ENCODE measurements at regions not wholly inside any gene's neighbourhood (a gene's known extent, or its start where the extent isn't known, plus 50 kb on each side); places are given as distances from the start of the nearest gene placed in this dataset.

DNA sequence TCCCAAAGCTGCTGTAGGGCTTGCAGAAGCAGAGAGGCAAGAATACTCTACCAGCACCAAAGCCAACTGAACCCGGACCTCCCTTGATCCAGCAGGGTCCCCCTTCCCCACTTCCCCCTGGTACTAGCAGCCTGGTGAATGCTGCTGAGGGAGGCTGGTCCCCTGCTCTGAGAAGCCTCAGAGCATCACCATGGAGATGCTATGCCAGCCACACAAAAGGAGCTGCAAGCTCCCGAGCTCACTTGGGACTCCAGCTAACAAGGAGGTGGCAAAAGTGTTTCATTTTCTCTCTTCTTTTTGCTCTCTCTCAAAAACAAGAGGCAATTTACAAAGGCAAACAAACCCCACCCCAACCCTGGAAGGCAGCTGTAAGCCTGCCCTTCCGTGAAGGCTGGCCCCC, 509.8 kb downstream of the BUD13 start:
- peaks cover 61% of the 10 kb centered on the region for H3K27me3 ChIP-seq
- no peaks in the 10 kb centered on the region for H3K36me3 ChIP-seq
- no peaks in the 10 kb centered on the region for H3K9me3 ChIP-seq
- no peak overlapping the region for H3K27ac ChIP-seq
- ATAC-seq: no peak
- 43 to 67% methylated on average over 1 of the region's 3 CpGs for WGBS, 2 donors (ENCODE audit: low coverage in 1 of 2)
- TF ChIP-seq POLR2AphosphoS5 (IDR thresholded peaks at IDR 0.05) (no peak), EP300 (IDR thresholded peaks at IDR 0.05) (no peak), POLR2A (IDR thresholded peaks at IDR 0.05) (no peak)
- TF ChIP-seq, protein P1, sequence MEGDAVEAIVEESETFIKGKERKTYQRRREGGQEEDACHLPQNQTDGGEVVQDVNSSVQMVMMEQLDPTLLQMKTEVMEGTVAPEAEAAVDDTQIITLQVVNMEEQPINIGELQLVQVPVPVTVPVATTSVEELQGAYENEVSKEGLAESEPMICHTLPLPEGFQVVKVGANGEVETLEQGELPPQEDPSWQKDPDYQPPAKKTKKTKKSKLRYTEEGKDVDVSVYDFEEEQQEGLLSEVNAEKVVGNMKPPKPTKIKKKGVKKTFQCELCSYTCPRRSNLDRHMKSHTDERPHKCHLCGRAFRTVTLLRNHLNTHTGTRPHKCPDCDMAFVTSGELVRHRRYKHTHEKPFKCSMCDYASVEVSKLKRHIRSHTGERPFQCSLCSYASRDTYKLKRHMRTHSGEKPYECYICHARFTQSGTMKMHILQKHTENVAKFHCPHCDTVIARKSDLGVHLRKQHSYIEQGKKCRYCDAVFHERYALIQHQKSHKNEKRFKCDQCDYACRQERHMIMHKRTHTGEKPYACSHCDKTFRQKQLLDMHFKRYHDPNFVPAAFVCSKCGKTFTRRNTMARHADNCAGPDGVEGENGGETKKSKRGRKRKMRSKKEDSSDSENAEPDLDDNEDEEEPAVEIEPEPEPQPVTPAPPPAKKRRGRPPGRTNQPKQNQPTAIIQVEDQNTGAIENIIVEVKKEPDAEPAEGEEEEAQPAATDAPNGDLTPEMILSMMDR (IDR thresholded peaks at IDR 0.05): no peak
- H3K4me1 ChIP-seq: no peaks in the 10 kb centered on the region
- no peak overlapping the region for H3K4me3 ChIP-seq

DNA sequence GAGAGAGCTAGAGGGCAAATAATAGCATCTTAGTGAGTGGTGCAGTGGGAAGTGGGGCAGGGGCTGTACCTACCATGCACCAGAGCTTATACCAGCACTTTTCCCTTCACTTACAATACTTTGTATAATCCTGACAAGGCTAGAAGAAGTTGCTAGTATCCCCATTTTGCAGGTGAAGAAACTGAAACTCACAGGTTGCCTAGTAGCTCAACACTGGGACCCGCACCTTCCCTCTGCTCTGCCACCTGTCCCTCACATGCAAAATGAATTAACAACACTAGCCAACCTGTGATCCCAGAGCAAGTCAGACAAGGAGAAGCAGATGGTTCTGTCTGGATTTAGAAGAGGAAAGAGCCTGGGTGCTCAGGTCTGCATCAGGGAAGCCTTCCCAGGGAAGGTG, 510.4 kb downstream of the BUD13 start:
- no peaks in the 10 kb centered on the region for H3K4me1 ChIP-seq
- ATAC-seq: no peak
- WGBS, 2 donors (ENCODE audit: low coverage in 1 of 2): 80% methylated on average over 1 of the region's 1 CpG; no CpG with 5 or more reads in 1 of the 2 donors
- H3K27ac ChIP-seq: no peak overlapping the region
- H3K27me3 ChIP-seq: peaks cover 62% of the 10 kb centered on the region
- H3K36me3 ChIP-seq: no peaks in the 10 kb centered on the region
- TF ChIP-seq, protein P1 (IDR thresholded peaks at IDR 0.05): no peak
- TF ChIP-seq POLR2A (IDR thresholded peaks at IDR 0.05): no peak
- TF ChIP-seq EP300 (IDR thresholded peaks at IDR 0.05): no peak
- no peak for TF ChIP-seq POLR2AphosphoS5 (IDR thresholded peaks at IDR 0.05)
- H3K4me3 ChIP-seq: no peak overlapping the region
- no peaks in the 10 kb centered on the region for H3K9me3 ChIP-seq

DNA sequence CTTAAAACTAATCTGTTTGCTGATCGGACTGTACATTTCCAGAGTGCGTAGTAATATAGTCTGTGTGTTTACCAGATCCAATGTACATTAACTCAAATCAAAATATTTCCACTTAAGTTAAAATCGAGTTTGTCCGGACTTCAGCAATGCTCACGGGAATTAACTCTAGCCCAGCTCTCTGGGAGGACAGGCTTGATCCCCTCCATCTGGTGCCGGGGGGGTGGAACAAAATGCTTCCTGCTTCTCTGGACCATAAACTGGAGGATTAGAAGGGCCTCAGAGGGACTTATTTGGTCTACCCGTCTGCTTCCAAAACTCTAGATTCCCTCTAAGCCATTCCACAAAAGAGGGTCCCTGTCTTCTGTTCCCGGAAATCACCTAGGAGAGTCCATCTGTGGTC, 511.2 kb downstream of the BUD13 start:
- Histone ChIP-seq H3K27me3 (peaks cover 65% of the 10 kb centered on the region), H3K9me3 (no peaks in the 10 kb centered on the region), H3K4me1 (no peaks in the 10 kb centered on the region), H3K4me3 (no peak overlapping the region), H3K36me3 (no peaks in the 10 kb centered on the region), H3K27ac (no peak overlapping the region)
- TF ChIP-seq POLR2AphosphoS5 (IDR thresholded peaks at IDR 0.05): no peak
- no peak for TF ChIP-seq POLR2A (IDR thresholded peaks at IDR 0.05)
- TF ChIP-seq EP300 (IDR thresholded peaks at IDR 0.05): no peak
- TF ChIP-seq, protein P1 (IDR thresholded peaks at IDR 0.05): no peak
- 59% methylated on average over 3 to 7 of the region's 8 CpGs for WGBS, 2 donors (ENCODE audit: low coverage in 1 of 2)
- ATAC-seq: no peak

DNA sequence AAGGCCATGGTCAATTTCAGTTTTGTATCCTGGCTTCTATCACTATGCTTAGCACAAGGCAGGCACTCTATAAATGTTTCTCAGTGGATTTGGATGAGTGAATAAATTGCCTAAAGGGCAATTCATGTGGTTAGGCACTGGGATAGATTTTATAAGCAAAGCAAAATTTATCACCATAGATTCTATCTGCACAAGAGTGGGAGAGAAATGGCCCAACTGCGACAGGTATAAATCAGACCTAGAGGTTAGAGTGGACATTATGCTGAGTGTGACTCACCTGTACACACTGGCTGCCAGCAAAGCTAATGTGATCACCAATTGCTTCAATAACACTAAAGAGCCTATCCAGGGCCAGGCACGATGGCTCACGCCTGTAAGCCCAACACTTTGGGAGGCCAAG, 514.0 kb downstream of the BUD13 start:
- 93 to 100% methylated on average over 1 of the region's 3 CpGs for whole genome bisulfite sequencing, 2 donors (ENCODE audit: low coverage in 1 of 2)
- no peaks in the 10 kb centered on the region for H3K36me3 ChIP-seq
- no peak overlapping the region for H3K4me3 ChIP-seq
- TF ChIP-seq EP300 (IDR thresholded peaks at IDR 0.05) (no peak), POLR2AphosphoS5 (IDR thresholded peaks at IDR 0.05) (no peak)
- no peaks in the 10 kb centered on the region for H3K9me3 ChIP-seq
- no peak overlapping the region for H3K27ac ChIP-seq
- ATAC-seq: no peak
- no peaks in the 10 kb centered on the region for H3K4me1 ChIP-seq
- H3K27me3 ChIP-seq: peaks cover 51% of the 10 kb centered on the region

DNA sequence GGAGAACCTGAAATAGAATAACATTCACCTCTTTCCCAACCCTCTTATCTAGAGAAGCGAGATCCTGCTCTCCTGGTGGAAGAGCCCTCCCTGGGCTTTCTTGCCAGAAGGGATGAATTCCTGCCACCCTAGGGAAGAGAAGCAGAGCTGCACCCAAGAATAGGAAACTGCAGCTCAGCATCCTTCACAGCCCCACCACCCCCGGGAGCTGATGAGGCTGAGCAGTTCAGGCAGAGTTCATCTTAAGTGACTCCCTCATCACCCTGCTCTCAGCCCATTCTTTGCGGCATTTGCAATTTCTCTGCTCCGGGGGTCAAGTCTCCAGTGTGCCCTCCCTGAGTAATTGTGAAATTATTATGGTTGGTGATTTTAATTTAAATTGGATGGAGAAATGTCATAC, 514.9 kb downstream of the BUD13 start:
- Histone ChIP-seq H3K4me3 (no peak overlapping the region), H3K27ac (no peak overlapping the region), H3K4me1 (no peaks in the 10 kb centered on the region), H3K27me3 (peaks cover 47% of the 10 kb centered on the region), H3K9me3 (no peaks in the 10 kb centered on the region), H3K36me3 (no peaks in the 10 kb centered on the region)
- no peak for ATAC-seq
- TF ChIP-seq, protein P1 (IDR thresholded peaks at IDR 0.05): no peak
- WGBS, 2 donors (ENCODE audit: low coverage in 1 of 2): 74% methylated on average over 4 of the region's 4 CpGs; no CpG with 5 or more reads in 1 of the 2 donors

GRCh38 chr11:116257092-116257491, 515.7 kb downstream of the BUD13 start:
- H3K9me3 ChIP-seq: no peaks in the 10 kb centered on the region
- no peaks in the 10 kb centered on the region for H3K4me1 ChIP-seq
- 29 to 43% methylated on average over 1 of the region's 1 CpG for WGBS, 2 donors (ENCODE audit: low coverage in 1 of 2)
- no peak for TF ChIP-seq POLR2AphosphoS5 (IDR thresholded peaks at IDR 0.05)
- no peak for TF ChIP-seq EP300 (IDR thresholded peaks at IDR 0.05)
- TF ChIP-seq, protein P1 (IDR thresholded peaks at IDR 0.05): no peak
- TF ChIP-seq POLR2A (IDR thresholded peaks at IDR 0.05): no peak
- H3K4me3 ChIP-seq: no peak overlapping the region
- no peak overlapping the region for H3K27ac ChIP-seq
- H3K27me3 ChIP-seq: peaks cover 41% of the 10 kb centered on the region
- no peak for ATAC-seq
- no peaks in the 10 kb centered on the region for H3K36me3 ChIP-seq

Data from gastroesophageal sphincter (tissue), 4 donors.